Midbrain (tissue), 1 donor: ENCODE measurements at regions not wholly inside any gene's neighbourhood (a gene's known extent, or its start where the extent isn't known, plus 50 kb on each side); places are given as distances from the start of the nearest gene placed in this dataset.

ENCODE experiments used
- DNase-seq: peaks from one replicate; lab custom pipeline; 2025; lab: John Stamatoyannopoulos, UW

DNA sequence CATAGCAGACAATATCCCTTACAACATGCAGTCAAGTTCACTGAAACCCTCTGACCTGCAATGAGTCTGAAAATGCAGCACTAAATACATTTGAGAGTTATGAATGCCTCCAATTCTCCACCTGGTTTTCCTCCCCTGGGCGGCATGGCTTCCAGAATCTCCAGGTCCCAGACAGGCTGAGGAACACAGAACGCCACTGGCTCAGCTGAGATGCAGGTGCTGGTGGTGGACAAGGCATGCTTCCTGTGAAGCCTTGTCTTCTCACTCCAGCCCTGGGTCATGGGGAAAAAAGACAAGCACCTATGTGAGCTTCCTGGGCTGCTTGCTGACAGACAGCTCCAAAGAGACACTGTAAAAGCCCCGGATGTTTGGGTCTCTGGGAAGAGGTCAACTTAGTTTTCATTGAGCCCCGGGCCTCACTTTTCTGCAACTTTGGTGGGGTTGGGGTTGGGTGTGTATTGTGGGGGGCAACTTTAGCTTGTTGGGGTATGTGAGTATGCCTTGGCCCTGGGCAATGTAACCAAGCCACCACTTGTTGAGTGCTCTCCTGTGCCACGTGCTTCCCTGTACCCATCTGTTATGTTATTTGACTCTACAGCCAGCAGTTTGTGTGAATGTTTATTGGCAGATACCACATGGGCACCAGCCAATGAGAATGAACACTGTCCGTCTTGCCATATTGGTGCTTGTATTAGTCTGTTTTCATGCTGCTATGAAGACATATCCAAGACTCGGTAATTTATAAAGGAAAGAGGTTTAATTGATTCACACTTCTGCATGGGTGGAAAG is 127.8 kb downstream of the EMX2 start:
- no peak for DNase-seq

GRCh38 chr10:117673230-117674010 is 130.9 kb downstream of the EMX2 start:
- DNase-seq = no peak

DNA sequence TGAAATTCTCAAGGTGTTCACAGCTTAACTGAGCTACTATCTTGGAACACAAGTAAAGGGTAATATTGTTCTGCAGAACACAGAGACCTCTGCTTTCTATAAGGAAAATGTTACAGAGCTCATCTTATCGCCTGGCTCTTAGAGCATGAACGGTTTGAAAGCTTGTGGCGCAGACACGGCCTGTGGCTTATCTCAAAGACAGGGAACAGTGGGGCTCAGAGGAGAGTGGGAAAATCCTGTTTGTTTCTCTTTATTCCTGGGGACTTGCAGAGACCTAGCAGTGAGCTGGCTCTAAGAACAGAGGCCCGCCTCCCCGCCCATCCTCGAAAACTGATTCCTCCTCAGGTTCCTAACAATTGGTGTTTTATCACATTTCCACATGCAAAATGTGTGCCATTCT is 131.7 kb downstream of the EMX2 start:
- DNase-seq = no peak

DNA sequence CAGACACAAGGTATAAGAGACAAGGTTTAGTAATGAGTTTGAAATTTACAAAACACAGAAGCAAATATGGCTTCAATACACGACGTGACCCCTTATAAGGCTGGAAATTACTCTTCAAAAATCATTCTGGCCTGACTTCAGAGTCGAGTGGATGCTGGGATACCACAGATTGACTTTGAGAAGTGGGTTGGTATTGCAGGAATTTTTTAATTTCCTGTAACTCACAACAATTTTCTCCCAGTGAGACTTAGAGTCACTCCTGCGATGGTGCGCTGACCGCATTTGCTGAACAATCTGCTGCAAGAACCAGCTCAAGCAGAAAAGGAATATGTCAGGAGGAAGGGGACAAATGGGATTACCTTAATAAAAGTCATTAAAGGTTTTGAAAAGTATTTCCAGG is 132.1 kb downstream of the EMX2 start:
- DNase-seq = no peak

DNA sequence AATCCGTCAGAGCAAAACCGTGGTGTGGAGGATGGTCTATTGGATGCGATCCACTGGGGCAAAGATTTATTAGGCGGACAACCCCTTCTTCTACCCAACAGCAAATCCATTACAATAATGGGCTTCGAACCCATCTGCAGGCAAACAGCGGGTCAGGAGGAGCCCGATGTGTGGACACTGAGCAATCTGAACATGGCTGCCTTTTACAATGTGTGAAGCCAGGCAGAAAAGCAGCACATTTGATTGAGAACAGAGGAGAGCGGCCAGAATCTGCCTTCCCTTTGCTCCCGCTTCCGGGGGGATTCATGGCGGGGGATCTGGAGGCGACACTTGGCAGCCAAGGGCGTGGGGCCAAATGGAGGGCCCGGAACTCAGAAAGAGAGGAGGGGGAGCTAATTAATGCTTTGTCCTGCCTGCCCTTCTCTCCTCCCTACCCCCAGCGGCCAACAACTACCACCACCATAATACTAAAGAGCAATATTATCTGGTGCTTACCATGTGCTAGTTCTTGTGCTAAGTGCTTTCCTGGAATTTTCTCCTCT is 133.0 kb downstream of the EMX2 start:
- no peak for DNase-seq

GRCh38 chr10:117677239-117677638 is 134.7 kb downstream of the EMX2 start:
- DNase-seq = no peak

DNA sequence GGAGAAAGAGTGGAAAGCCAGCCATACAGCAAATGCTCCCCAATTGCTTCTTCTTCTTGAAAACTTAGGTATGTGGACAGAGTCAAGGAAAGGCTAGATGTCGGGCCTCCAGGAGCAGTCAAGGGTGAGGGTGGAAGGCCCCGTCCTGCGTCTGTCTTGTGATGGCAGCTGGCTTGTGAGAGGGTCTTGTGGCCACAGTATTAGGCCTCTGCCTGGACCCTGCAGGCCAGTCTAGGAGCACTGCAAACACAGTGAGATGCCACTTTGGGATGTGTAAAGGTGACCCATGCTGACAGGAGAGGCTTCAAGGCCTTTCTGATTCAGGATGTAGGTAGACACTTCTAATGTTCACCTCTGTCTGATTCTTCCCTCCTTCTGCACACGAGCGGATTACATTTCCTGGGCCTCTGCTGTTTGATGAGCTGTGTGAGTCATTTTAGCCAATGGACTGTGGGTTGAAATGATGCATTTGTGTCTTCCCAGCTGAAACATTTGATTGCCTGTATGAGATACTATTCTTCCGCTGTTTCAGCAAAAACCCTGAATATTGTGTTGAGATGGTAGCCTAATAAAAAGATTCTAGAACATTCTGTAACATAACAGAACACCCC is 135.4 kb downstream of the EMX2 start:
- no peak for DNase-seq

GRCh38 chr10:117680601-117681000 is 138.1 kb downstream of the EMX2 start:
- no peak for DNase-seq

GRCh38 chr10:117681104-117681503 is 138.6 kb downstream of the EMX2 start:
- DNase-seq = no peak

- no peak for DNase-seq
These were observed 141.6 kb downstream of the EMX2 start for GRCh38 chr10:117684046-117684610.

GRCh38 chr10:117684672-117685211 is 142.2 kb downstream of the EMX2 start:
- no peak for DNase-seq

DNA sequence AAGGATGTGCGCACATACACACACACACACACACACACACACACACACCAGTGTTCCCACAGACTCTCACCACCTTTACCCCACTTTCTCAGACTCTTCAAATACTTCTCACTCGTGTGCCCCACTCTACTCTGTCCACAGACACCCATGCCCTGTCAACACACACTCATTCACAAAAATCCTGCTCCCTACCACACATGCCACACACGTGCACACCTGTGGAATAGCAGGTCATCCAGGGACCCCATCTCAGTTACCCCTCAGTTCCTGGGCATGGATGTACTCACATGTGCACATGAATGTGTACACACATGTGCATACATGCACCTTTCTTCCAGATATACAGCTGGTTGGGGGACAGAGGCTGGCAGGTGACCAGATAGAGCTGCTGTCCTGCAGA is 142.9 kb downstream of the EMX2 start:
- no peak for DNase-seq

DNA sequence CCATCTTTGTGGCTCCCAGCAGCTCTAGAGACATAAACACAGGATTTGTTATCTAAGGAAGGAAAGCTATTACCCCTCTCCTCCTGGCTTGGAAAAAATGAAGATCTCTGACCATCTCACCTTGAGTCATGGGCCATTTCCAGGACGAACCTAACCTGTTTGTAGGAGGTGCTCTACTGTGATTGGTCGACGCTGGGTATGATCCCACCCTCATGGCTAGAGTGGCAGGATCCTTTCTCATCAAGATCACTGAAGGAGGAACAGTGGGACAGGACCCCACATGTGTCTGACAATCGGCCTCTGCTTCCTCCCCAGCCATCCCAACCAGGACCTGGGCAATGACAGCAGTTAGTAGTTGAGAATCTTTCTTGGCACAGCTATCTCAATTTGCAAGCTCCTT is 144.1 kb downstream of the EMX2 start:
- no peak for DNase-seq

- no peak for DNase-seq
These were observed 145.8 kb downstream of the EMX2 start for GRCh38 chr10:117688358-117688757.

- no peak for DNase-seq
These were observed 147.0 kb downstream of the EMX2 start for GRCh38 chr10:117689566-117689965.

DNA sequence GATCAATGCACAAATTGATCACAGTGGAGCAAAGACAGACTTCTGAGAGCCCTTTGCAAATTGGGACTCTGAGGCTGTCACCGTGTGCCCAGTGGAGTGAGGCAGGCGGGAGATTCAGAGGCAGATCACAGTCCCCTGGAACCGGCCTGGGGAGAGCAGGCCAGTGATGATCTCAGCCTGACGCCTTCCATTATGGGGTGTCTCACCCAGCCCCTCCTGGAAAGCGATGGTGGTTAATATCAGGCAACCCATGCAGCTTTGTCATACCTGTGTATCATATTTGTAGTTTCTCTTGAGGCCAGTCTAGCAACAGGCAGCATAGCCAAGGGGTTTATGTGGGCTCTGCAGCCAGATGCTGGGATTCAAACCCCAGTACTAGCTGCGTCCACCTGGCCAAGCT is 147.8 kb downstream of the EMX2 start:
- DNase-seq = no peak

DNA sequence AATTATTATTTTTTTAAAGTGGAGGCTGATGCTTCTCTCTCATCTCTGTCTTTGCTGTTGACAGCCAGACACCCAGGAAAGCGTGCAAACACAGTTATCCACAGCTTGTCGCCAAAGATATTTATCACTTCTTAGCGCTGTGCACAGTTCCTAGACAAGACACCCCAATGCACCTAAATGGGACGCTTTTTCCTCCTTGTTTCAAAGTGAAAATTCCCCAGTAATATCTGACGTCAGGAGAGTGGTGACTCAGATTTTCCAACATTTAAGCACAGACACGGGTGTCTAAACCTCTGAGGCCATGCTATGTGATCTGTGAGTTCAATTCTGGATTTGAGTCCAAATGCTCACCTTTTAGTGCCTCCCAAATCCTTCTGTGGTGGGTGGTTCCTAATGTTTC is 151.6 kb downstream of the EMX2 start:
- no peak for DNase-seq

- DNase-seq = no peak
These were observed 154.9 kb downstream of the EMX2 start for GRCh38 chr10:117697402-117697801.

- DNase-seq = no peak
These were observed 156.3 kb downstream of the EMX2 start for GRCh38 chr10:117698809-117699208.

DNA sequence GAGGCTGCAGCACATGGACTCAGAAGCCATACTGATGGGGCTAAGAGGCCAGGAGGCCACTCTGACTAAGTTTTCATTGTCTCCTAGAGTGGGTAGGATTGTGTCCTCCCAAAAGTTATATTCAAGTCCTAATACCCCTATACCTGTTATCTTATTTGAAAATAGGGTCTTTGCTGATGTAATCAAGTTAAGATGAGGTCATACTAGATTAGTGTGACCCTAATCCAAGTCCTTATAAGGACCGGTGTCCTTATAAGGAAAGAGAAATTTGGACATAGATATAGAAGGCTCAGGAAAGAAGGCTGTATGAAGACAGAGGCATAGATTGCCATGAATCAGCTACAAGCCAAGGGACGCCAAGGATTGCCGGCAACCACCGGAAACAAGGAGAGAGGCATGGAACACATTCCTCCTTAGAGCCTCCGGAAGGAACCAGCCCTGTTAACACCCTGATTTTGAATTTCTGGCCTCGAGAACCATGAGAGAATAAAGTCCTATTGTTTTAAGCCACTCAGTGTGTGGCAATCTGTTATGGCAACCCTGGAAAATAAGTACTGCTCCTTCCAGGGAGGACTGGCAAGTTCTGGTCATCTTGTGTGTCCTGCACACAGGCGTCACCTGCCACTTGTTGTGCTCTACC is 157.0 kb downstream of the EMX2 start:
- no peak for DNase-seq

GRCh38 chr10:117710181-117710798 is 167.7 kb downstream of the EMX2 start:
- no peak for DNase-seq
